ENCODE measurements at regions not wholly inside any gene's neighbourhood (a gene's known extent, or its start where the extent isn't known, plus 50 kb on each side); places are given as distances from the start of the nearest gene placed in this dataset.
"Not testable (repeated sequence)": the region's sequence is repeated elsewhere in the genome, so short reads cannot be mapped to it uniquely, and the experiment has no call there.

DNA sequence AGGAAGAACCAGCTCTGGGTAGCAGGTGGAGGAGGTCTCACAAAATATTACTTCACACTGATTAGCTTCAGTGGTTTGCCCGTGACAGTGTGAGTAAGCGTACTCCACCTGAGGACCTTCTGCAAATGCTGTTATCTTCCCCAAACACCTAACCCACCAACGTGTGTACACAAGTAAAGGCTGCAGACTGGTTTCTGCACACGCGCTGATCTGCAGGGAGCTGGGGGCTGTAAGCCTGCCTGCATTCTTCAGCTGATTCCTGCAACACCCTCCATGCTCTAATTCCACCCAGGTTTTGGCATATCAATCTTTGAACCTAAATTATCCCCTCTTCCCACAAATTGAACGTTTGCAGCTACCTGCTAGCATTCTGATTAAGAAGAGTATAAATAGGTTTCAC, 820.2 kb downstream of the TRIML1 start:
- TF ChIP-seq, protein P1, sequence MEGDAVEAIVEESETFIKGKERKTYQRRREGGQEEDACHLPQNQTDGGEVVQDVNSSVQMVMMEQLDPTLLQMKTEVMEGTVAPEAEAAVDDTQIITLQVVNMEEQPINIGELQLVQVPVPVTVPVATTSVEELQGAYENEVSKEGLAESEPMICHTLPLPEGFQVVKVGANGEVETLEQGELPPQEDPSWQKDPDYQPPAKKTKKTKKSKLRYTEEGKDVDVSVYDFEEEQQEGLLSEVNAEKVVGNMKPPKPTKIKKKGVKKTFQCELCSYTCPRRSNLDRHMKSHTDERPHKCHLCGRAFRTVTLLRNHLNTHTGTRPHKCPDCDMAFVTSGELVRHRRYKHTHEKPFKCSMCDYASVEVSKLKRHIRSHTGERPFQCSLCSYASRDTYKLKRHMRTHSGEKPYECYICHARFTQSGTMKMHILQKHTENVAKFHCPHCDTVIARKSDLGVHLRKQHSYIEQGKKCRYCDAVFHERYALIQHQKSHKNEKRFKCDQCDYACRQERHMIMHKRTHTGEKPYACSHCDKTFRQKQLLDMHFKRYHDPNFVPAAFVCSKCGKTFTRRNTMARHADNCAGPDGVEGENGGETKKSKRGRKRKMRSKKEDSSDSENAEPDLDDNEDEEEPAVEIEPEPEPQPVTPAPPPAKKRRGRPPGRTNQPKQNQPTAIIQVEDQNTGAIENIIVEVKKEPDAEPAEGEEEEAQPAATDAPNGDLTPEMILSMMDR (IDR thresholded peaks at IDR 0.05; ENCODE audit: extremely low read depth, missing control alignments), result no peak
- DNase-seq (ENCODE audit: low spot score), result no peak

DNA sequence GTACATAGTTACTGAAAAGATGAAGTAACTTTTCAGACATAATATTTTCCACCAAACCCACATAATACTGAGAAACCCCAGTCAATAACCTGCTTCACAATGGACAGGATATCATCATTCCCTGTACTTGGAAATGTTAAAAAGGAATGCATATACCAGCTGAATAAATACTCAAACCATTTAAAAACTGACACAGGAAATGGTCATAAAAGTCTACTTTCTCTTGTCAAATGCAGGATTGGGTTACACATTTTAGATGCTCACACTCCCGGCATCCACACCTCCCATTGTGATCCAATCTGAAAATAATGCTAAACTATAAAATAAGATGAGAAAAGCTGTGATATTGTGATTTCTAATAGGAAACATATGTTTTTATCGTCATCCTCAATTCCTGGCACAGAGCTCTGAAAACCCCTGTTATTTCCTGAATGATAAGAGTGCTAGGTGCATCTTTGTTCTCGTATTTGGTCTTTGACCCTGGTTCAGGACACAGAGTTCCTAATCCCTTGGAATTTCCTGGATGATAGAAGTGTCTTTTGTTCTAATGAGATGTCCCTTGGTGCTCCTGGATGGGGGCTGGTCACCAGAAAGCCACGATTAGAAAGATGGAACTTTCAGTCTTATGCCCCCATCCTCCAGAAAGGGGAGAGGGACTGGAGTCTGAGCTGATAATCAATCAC, 821.3 kb downstream of the TRIML1 start:
- TF ChIP-seq, protein P1 (IDR thresholded peaks at IDR 0.05; ENCODE audit: extremely low read depth, missing control alignments), result no peak
- no peak for DNase-seq (ENCODE audit: low spot score)

DNA sequence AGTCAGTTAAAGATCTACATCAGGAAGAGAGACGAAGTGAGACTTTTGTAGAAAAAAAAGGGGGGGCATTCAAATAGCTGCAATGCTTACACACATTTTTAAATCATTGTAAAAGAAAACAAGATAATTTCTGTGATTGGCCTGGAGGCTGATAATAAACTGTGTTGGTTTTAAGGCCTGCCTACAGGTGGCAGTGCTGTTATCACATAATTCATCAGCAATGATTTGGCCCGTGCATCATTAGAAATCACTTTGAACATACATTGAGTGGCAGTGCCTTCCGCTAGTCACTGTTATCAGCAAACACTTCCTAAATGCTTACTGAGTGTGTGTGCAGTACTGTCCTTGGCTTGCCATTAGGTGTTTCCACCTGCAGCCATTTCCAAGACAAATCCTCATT, 831.9 kb downstream of the TRIML1 start:
- DNase-seq (ENCODE audit: low spot score), result no peak
- TF ChIP-seq, protein P1 (IDR thresholded peaks at IDR 0.05; ENCODE audit: extremely low read depth, missing control alignments), result no peak

DNA sequence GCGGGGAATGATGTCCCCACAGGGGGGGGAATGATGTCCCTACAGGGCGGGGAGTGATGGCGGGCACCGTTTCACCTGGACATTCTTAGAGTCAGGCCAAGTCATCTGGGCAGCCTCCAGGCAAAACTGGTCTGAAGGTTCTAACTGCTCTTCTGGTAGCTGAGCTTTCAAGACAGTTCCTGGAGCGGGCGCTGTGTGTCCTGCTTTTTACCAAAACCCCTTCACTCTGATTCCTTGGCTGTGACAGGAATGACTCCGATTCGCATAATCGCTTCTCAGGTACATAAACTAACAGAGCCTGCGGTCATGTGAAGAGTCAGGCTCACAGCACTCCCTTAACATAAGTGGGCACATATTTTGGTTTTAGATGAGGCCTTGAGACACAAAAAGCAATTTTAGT, 836.0 kb downstream of the TRIML1 start:
- DNase-seq (ENCODE audit: low spot score), result no peak
- TF ChIP-seq, protein P1 (IDR thresholded peaks at IDR 0.05; ENCODE audit: extremely low read depth, missing control alignments), result no peak

DNA sequence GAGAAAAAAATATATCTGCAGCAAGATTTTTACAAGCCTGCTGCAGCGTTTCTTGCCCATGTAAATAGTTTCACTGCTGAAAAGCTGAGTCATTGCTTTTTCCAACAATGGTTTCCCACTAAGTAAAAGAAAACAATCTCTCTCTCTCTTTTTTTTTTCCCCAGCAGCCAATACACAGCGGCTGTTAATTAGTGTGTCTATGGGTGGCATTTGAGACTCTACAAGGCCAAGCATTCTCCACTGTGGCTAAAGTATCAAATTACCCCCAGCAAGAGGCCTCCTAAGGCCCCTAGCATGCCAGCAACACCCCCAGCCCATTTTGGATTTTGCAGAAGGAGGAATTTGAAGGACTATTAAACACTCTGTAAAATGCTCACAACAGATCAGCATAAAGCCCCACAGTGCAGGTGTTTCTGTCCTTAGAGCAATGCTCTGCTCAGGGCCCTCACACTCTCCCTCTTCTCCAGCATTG, 837.4 kb downstream of the TRIML1 start:
- no peak for DNase-seq (ENCODE audit: low spot score)
- TF ChIP-seq, protein P1 (IDR thresholded peaks at IDR 0.05; ENCODE audit: extremely low read depth, missing control alignments), result no peak

DNA sequence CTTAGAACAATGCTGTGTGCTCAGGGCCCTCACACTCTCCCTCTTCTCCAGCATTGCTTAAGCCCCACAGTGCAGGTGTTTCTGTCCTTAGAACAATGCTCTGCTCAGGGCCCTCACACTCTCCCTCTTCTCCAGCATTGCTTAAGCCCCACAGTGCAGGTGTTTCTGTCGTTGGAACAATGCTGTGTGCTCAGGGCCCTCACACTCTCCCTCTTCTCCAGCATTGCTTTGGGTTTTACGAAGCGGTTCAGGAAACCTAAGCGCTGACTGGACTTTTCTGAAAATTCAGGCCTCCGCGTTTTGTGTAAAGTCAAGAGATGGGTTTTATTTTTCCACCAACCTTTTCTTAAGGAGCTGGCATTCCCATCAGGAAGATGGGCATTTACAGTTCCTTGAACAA, 838.0 kb downstream of the TRIML1 start:
- not testable (repeated sequence) for DNase-seq (ENCODE audit: low spot score)

DNA sequence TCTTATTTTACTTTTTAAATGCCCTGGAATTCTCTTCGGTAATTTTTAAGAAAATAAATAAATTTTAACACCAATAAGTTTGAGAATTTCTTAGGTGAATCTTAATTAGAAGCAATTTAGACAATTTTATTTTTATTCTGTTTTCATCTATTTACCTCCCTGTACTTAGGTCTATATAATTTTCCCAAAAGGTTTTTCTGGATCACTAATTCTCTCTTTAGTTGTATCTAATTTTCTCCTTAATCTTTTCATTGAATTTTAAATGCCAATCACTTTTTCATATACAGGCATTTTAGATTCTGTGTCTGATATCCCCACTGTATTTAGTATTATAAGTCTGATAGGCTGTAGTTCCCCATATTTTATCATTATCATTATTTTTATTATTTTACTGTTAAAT, 845.3 kb downstream of the TRIML1 start:
- TF ChIP-seq, protein P1 (IDR thresholded peaks at IDR 0.05; ENCODE audit: extremely low read depth, missing control alignments), result no peak
- no peak for DNase-seq (ENCODE audit: low spot score)

DNA sequence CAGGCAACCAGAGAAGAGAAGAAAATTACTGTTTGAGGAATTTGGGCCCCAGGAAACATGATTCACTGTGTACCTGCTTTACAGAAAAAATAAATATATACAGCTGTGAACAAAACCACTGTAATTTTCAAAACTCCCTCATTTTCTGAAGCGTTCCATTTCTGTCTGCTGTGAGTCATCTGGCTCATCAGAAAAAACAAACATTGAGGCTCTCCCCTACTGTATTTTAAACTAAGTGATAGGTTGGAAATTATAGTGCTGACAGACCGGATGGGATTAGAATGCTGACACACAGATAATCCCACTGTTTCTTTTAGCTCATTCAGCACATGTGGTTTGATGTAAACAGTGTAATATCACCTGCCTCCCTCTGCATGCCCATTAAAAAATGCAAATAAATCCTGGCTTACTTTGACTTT, 847.0 kb downstream of the TRIML1 start:
- no peak for DNase-seq (ENCODE audit: low spot score)
- TF ChIP-seq, protein P1 (IDR thresholded peaks at IDR 0.05; ENCODE audit: extremely low read depth, missing control alignments), result no peak
